KG1 (cell line): ENCODE measurements at regions not wholly inside any gene's neighbourhood (a gene's known extent, or its start where the extent isn't known, plus 50 kb on each side); places are given as distances from the start of the nearest gene placed in this dataset.
A peak's percentile ranks its signal among the peaks of the same experiment; 100 is the strongest.
"Not testable (repeated sequence)": the region's sequence is repeated elsewhere in the genome, so short reads cannot be mapped to it uniquely, and the experiment has no call there.

ENCODE experiments used
- DNase-seq: peaks from one replicate; lab custom pipeline; 2025; lab: John Stamatoyannopoulos, UW

GRCh38 chr1:224028802-224029201, 85.1 kb upstream of the FBXO28 start:
- not testable (repeated sequence) for DNase-seq

GRCh38 chr1:224023122-224023521, 90.8 kb upstream of the FBXO28 start:
- DNase-seq = not testable (repeated sequence)

- DNase-seq = not testable (repeated sequence)
Observed at GRCh38 chr1:224022249-224022970, 91.5 kb upstream of the FBXO28 start.

- DNase-seq = not testable (repeated sequence)
Observed at GRCh38 chr1:224019866-224020265, 94.0 kb upstream of the FBXO28 start.

GRCh38 chr1:224015782-224016181, 98.1 kb upstream of the FBXO28 start:
- not testable (repeated sequence) for DNase-seq

GRCh38 chr1:224014330-224014649, 99.6 kb upstream of the FBXO28 start:
- DNase-seq = no peak

- DNase-seq = not testable (repeated sequence)
Observed at GRCh38 chr1:224013626-224014329, 100.1 kb upstream of the FBXO28 start.

GRCh38 chr1:224012807-224013434, 101.0 kb upstream of the FBXO28 start:
- DNase-seq = not testable (repeated sequence)

- not testable (repeated sequence) for DNase-seq
Observed at GRCh38 chr1:224012162-224012561, 101.7 kb upstream of the FBXO28 start.

GRCh38 chr1:224011751-224012150, 102.2 kb upstream of the FBXO28 start:
- DNase-seq = not testable (repeated sequence)

- DNase-seq = not testable (repeated sequence)
Observed at GRCh38 chr1:224011153-224011552, 102.8 kb upstream of the FBXO28 start.

- not testable (repeated sequence) for DNase-seq
Observed at GRCh38 chr1:224005973-224006372, 107.9 kb upstream of the FBXO28 start.

GRCh38 chr1:224004552-224005315, 109.2 kb upstream of the FBXO28 start:
- DNase-seq = peak; percentile 16

- not testable (repeated sequence) for DNase-seq
Observed at GRCh38 chr1:224003896-224004295, 110.0 kb upstream of the FBXO28 start.

- DNase-seq = not testable (repeated sequence)
Observed at GRCh38 chr1:224001757-224002156, 112.2 kb upstream of the FBXO28 start.

- DNase-seq = not testable (repeated sequence)
Observed at GRCh38 chr1:223999761-224000160, 114.2 kb upstream of the FBXO28 start.

GRCh38 chr1:223998676-223999455, 115.0 kb upstream of the FBXO28 start:
- not testable (repeated sequence) for DNase-seq

GRCh38 chr1:223996376-223996775, 117.5 kb upstream of the FBXO28 start:
- not testable (repeated sequence) for DNase-seq

- DNase-seq = peak; percentile 98
Observed at GRCh38 chr1:223992456-223993246, 121.3 kb upstream of the FBXO28 start.

GRCh38 chr1:223991297-223991857, 122.5 kb upstream of the FBXO28 start:
- DNase-seq = not testable (repeated sequence)
